Inflammatory macrophage treated with lipopolysaccharide for 4 hours (primary cell): ENCODE measurements at regions not wholly inside any gene's neighbourhood (a gene's known extent, or its start where the extent isn't known, plus 50 kb on each side); places are given as distances from the start of the nearest gene placed in this dataset.

Experiments used
- DNase-seq: peaks from one replicate; pipeline ENCODE4 v3.0.0-alpha.2; 2020

- no peak for DNase-seq
Observed at GRCh38 chr5:118687661-118688621, 300.4 kb downstream of the DTWD2 start.

DNA sequence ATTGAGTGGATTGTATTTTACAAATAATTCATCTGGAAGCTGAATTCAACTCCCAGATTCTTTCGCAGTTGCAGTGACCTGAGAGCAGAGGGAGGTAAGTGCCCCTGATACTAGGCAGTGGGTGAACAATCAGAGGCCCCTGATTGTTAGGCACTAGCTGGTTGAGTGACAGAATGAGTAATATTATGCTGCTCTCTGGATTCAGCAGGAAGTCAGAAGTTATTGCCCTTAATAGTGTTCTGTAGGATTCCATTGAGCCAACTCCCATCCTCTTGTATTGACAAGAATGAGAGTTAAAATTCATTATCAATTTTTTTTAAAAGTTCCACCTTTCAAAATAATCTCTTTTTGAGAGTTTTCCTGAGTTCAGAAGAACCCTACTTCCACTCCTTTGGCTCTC is 301.2 kb downstream of the DTWD2 start:
- no peak for DNase-seq

DNA sequence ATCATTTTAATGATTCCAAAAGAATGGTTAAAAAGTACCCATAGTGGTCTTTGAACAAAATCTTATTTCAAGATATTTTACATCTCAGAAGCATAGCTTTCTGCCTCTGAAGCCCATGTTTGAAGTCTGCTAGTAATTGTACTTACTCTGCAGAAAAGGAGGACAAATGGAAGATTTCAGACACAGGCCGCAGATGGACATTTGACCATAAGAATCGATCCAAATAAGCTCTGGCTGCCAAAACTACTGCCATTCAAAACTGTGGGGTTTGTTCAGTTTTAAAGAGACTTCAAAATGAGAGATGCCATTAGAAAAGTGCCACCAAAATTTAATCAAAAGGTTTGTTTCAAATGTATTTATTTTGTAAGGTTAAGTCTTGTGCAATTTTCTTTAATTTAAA is 306.7 kb downstream of the DTWD2 start:
- no peak for DNase-seq

DNA sequence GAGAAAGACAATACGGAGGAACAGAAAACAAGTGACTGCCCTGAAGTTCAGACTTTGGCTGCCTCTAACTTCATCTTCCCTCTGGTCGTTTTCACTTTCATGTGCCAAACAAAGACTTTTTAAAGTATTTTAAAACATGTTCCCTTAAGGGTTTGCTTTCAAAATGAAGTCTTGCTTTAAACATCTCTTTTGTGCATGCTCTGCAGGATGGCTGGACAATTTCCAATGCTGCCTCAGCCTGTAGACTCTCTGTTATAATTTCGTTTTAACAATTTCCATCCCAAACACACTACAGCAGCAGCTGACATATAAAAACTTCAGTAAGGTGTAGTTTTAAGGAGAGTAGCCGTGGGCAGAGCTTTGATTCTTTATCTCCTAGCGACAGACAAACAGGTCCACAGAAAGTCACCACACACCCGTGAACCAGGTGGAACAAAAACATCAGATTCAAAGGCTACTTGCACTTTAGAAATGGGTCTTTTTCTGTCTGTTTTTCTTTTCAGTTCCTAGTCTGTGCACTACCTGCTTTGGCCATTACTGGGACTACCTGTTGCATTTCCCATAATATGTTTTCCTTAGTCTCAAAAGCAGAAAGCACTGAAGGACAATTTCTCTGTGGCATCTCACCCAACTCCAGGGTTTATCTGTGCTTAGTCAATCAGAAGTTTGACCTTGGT is 308.9 kb downstream of the DTWD2 start:
- DNase-seq: no peak

GRCh38 chr5:118678746-118679145 is 309.6 kb downstream of the DTWD2 start:
- no peak for DNase-seq

- DNase-seq: no peak
Observed at GRCh38 chr5:118675247-118675646, 313.1 kb downstream of the DTWD2 start.

DNA sequence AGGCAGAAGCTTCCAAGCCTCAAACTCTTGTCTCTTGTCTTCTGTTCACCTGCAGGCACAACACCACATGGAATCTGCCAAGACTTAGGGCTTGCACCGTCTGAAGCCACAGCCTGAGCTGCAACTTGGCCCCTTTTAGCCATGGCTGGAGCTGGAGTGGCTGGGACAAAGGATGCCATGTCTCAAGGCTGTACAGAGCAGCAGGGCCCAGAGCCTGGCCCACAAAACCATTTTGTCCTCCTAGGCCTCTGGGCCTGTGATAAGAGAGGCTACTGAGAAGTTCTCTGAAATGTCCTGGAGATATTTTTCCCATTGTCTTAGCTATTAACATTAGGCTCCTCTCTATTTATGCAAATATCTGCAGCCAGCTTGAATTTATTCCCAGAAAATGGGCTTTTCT is 330.8 kb downstream of the DTWD2 start:
- no peak for DNase-seq

DNA sequence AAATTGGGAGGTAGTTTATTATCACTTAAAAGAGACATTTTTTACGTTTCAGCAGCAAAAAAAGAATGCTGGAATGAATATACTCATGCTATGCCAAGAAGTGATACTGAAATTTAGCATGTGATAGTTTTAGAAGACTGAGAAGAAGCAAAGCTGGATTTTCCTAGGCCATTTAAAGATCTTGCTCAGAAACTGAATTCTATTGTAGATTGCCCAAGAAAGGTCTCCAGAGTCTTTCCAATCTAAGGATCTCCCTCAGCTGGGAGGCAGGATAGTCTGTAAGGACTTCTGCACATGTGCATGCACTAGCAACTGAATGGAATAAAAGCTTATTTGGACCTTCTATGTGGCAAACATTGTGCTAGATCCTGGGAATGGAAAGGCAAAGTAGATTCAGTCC is 334.5 kb downstream of the DTWD2 start:
- DNase-seq: no peak

GRCh38 chr5:118653183-118653582 is 335.2 kb downstream of the DTWD2 start:
- no peak for DNase-seq

GRCh38 chr5:118651002-118651401 is 337.3 kb downstream of the DTWD2 start:
- no peak for DNase-seq

DNA sequence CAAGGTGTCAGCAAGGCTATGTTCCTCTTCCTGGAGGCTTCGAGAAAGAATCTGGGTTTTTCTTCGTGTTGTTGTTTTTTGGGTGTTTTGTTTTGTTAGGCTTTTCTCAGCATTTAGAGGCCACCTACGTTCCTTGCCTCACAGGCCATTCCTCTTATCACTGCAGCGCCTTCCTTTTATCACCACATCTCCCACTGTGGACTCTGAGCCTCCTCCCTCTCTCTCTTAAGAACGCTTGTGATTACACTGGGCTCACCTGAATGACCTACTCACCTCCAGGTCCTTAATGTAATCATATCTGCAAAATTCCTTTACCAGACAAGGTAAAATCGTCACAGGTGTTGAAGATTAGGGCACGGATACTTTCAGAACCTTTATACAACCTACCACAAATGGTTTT is 340.8 kb downstream of the DTWD2 start:
- no peak for DNase-seq

DNA sequence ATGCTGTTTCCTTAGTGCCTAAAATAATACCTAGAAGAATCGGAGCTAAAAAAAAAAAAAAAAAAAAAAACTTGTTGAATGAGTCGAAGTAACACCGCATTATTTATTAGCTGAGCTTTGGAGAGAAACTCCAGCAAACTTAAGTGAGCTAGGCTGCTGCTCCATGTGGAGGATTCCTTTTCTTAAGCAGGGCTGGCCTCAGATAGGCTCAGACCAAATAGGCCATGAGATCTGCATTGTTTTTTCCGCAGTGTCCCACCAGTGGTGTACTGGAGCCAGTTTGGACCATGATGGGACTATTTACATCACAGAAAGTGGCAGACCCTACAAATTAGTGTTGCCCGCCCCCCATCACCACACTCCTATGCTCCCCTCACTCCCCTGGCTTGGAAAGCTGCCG is 341.4 kb downstream of the DTWD2 start:
- DNase-seq: no peak

DNA sequence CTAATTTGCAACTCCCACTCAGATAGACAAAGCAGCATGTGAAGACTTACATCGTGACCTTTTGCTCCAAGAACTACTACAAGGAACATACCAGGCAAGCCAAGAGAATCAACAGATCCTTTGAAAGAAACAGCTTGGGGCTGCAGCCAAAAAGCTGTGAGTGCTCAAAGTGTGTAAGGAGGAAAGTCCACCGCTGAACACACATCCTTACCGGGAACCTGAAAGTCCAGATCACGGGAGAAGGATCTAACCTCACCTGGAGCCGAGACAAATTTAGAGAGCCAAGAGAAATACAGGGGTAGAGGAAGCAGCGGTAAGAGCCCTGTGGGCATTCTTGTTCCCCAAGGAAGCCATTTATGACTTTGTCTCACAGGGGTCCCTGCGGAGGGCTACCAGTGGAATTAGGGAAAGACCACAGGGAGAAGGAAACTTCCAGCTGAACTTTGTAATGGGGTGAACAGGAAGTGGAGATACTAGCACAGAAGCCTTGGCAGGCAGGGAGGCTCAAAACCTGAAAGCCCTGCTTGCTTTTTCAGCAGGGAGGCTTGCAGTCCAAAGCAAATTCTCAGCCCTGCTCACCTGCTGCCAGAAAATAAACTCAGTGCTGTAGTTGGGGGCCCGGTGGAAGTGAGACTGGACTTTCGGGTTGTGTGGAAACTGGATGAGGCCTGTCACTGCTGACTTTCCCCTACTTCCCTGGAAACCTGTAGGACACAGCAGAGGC is 350.2 kb downstream of the DTWD2 start:
- DNase-seq: no peak

DNA sequence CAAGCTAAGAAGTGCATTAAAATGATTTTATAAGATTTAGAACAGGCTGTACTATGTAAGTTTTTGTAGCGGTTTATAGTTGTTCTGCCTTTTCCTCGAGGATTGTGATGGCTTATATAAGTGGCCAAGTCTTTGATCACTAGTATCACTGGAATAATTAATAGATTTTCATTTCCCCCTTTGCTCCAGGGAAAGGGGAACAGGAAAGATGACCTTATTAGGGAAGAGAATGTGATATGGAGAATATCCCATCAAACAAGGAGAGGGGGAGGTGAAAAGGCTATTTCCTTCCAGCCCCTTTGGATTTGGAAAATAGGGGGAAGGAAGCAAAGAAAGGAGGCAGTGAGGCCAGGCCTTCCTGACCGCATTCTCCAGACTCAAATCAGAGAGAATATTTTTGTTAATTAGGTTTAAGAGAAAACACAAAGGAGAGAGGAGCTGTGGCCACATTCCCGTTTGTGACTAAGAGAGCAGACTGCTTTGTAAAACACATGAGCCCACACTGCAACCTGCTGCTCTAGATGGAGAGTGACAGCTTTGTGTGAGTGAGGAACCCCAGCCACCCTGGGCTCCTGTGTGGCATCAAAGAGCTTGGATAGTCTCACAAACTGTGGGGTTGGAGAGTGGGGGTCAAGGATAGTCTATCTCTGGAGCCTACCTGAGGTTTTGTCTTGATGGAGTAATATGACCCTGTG is 359.5 kb downstream of the DTWD2 start:
- no peak for DNase-seq

- no peak for DNase-seq
Observed at GRCh38 chr5:118620233-118620632, 368.1 kb downstream of the DTWD2 start.

GRCh38 chr5:118619823-118620222 is 368.5 kb downstream of the DTWD2 start:
- DNase-seq: no peak

DNA sequence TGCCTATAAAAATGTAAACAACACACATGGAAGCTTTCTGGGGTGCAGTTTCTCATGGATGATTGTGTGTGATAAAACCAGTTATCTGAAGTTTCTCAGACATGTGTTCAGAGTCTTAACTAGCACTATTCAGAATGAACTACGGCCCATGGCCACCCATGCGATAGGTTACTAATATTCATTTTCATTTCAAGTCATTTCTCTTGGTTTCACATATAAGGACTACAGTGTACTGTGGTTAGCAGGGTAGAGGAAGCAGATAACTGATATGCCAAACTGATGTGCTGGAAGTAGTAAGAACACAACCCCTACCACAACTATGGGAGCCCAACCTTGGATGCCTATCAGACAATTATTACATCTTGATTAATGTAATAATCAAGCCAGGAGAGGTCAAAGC is 372.1 kb downstream of the DTWD2 start:
- no peak for DNase-seq

DNA sequence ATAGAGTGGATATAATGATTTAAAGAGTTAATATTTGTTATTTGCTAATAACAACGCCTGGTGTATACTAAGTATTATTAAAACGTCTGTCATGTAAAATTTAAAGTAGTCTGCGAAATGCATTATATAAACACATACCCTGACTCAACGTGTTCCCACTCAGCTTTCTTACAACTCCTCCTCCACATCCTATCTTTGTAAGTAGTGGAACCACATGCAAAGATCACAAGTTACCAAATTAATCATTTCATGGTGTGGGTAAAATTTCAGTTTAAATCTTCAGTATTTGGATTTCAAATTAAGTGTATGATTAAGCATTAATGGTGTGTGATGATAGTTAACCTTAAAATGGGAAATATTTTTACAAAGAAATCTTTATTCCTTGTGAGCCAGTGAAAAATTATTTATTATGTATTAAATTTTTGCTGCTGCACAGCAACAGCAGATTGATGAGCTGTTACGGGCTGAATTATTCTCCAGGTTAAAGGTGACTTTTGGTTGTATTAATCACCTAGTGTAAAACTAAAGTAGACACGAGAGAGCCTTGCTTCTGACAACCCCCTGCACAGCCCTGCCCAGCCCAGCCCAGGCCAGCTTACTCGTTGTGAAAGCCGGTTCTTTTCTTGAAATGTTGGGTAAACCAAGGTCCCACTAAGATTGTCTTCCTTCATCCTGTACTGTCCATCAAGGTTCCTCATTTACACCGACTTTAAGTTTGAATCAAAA is 373.5 kb downstream of the DTWD2 start:
- no peak for DNase-seq

DNA sequence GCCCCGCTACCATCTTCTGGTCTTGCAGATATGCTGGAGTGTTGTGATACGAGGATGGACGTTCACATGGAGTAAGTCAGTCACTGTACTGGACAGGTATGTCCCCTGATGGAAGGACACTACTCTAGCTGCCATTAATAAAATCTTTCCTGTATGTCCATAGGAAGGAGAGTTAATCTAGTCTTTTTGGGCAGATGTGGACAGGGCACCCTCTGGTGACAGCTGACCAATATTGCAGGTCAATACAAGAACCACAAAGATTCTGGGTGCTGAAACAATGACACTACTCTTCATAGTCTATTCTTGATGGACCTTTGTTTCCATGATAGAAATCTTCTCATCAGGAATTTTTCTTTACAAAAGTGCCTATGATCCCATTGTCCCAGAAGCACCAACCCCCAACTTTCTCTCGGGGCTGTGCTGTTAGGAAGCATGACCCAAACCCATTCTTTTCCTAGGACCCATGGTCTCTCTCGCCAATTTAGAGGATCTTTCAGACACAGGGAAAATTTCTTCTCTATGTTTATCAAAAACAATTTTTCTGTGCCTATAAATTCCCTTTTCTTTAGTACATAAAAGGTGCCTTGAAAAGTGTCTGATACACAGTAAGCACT is 376.9 kb downstream of the DTWD2 start:
- peak; percentile 8 for DNase-seq

DNA sequence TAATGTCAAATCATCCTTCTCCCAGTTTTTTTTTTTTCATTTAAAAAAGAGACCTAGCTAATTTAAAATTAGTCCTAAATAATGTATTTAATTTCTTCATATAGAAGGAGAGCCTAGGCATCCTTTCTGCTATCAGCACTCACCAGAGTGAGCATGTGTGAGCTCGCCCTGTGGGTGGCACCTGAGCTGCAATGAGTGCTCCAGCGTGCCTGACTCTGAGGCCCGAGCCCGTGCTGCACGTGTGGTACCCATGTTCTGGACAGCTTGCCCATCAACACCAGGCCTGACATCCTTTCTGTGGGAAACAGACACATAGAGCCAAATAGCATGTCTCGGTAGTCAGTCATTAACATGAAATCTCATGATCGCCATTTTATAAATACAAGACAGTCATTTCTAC is 381.4 kb downstream of the DTWD2 start:
- DNase-seq: no peak

DNA sequence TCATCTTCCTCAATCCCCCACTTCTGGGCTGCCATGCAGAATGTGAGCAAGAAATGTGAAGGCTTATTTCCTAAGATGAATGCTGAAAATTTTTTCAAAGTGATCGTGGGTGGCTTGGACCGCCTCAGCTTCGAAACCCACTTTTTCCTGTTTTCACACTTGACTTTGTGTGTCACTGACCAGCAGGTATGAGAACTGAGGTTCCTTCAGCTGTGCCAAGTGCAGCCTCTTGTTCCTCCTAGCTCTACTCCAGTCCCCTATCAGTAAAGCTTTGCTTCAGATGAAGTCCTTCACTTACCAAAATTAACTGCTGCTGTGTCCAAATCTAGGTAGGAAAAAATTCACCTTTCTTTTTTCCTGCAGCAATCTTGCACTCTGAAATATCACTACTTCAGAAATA is 382.6 kb downstream of the DTWD2 start:
- no peak for DNase-seq

- no peak for DNase-seq
Observed at GRCh38 chr5:118604106-118604505, 384.2 kb downstream of the DTWD2 start.
